ENCODE measurements at regions not wholly inside any gene's neighbourhood (a gene's known extent, or its start where the extent isn't known, plus 50 kb on each side); places are given as distances from the start of the nearest gene placed in this dataset.

- H3K36me3 ChIP-seq (ENCODE audit: control insufficient read depth, insufficient read depth, low read length) = no peaks in the 10 kb centered on the region
- Mint-ChIP-seq H3K4me1 (peaks cover 9% of the 10 kb centered on the region in 2 donors), H3K27ac (no peak overlapping the region), H3K4me3 (no peak overlapping the region), H3K36me3 (peaks cover 10% of the 10 kb centered on the region), H3K9me3 (peaks cover 2 to 3% of the 10 kb centered on the region in 2 donors), H3K27me3 (ENCODE audit: low read depth in 2 of 2) (no peaks in the 10 kb centered on the region)
- no peak for DNase-seq
- intact Hi-C loops (cut with micrococcal nuclease) = no loop called here
- TF ChIP-seq CTCF (IDR thresholded peaks at IDR 0.05) = no peak
- H3K9me3 ChIP-seq (ENCODE audit: control insufficient read depth, insufficient read depth, low read length) = no peaks in the 10 kb centered on the region
- peaks cover 3% of the 10 kb centered on the region for H3K4me1 ChIP-seq (ENCODE audit: control insufficient read depth, insufficient read depth, low read length)
- H3K27ac ChIP-seq (ENCODE audit: low read length) = no peak overlapping the region
- no peak for ATAC-seq
- no peaks in the 10 kb centered on the region for H3K27me3 ChIP-seq (ENCODE audit: control insufficient read depth, insufficient read depth, low read length)
- H3K4me3 ChIP-seq (ENCODE audit: low read length) = no peak overlapping the region
- WGBS (ENCODE audit: insufficient coverage) = 92% methylated on average over 7 of the region's 7 CpGs
These were observed 107.3 kb downstream of the TOMM20 start for GRCh38 chr1:235021321-235021720.

- 96% methylated on average over 4 of the region's 4 CpGs for WGBS (ENCODE audit: insufficient coverage)
- no peak overlapping the region for H3K27ac Mint-ChIP-seq
These were observed 108.7 kb downstream of the TOMM20 start for GRCh38 chr1:235019961-235020360.

GRCh38 chr1:235019471-235019870, 109.2 kb downstream of the TOMM20 start:
- no peak for ATAC-seq
- Mint-ChIP-seq H3K9me3 (peaks cover 2 to 3% of the 10 kb centered on the region in 2 donors), H3K27me3 (ENCODE audit: low read depth in 2 of 2) (no peaks in the 10 kb centered on the region), H3K4me3 (no peak overlapping the region), H3K4me1 (peaks cover 14 to 24% of the 10 kb centered on the region in 2 donors), H3K36me3 (peaks cover 10% of the 10 kb centered on the region), H3K27ac (no peak overlapping the region)
- 100% methylated on average over 3 of the region's 3 CpGs for WGBS (ENCODE audit: insufficient coverage)
- Histone ChIP-seq H3K27me3 (ENCODE audit: control insufficient read depth, insufficient read depth, low read length) (no peaks in the 10 kb centered on the region), H3K4me1 (ENCODE audit: control insufficient read depth, insufficient read depth, low read length) (peaks cover 3% of the 10 kb centered on the region), H3K36me3 (ENCODE audit: control insufficient read depth, insufficient read depth, low read length) (no peaks in the 10 kb centered on the region), H3K4me3 (ENCODE audit: low read length) (no peak overlapping the region), H3K27ac (ENCODE audit: low read length) (no peak overlapping the region), H3K9me3 (ENCODE audit: control insufficient read depth, insufficient read depth, low read length) (no peaks in the 10 kb centered on the region)
- no peak for TF ChIP-seq CTCF (IDR thresholded peaks at IDR 0.05)
- no peak for DNase-seq
- intact Hi-C loops (cut with micrococcal nuclease) = no loop called here

More at GRCh38 chr1:235019961-235020360, 108.7 kb downstream of the TOMM20 start:
- H3K4me1 ChIP-seq (ENCODE audit: control insufficient read depth, insufficient read depth, low read length) = peaks cover 3% of the 10 kb centered on the region
- Mint-ChIP-seq H3K27me3 (ENCODE audit: low read depth in 2 of 2) (no peaks in the 10 kb centered on the region), H3K36me3 (peaks cover 10% of the 10 kb centered on the region), H3K4me3 (no peak overlapping the region), H3K9me3 (peaks cover 2 to 3% of the 10 kb centered on the region in 2 donors), H3K4me1 (peaks cover 14 to 20% of the 10 kb centered on the region in 2 donors)
- no peak for ATAC-seq
- no peaks in the 10 kb centered on the region for H3K27me3 ChIP-seq (ENCODE audit: control insufficient read depth, insufficient read depth, low read length)
- no peak for DNase-seq
- H3K4me3 ChIP-seq (ENCODE audit: low read length) = no peak overlapping the region
- no peaks in the 10 kb centered on the region for H3K36me3 ChIP-seq (ENCODE audit: control insufficient read depth, insufficient read depth, low read length)
- intact Hi-C loops (cut with micrococcal nuclease) = no loop called here
- TF ChIP-seq CTCF (IDR thresholded peaks at IDR 0.05) = no peak
- H3K9me3 ChIP-seq (ENCODE audit: control insufficient read depth, insufficient read depth, low read length) = no peaks in the 10 kb centered on the region
- H3K27ac ChIP-seq (ENCODE audit: low read length) = no peak overlapping the region

GRCh38 chr1:235018720-235019444, 109.8 kb downstream of the TOMM20 start:
- Histone ChIP-seq H3K36me3 (ENCODE audit: control insufficient read depth, insufficient read depth, low read length) (no peaks in the 10 kb centered on the region), H3K4me3 (ENCODE audit: low read length) (no peak overlapping the region), H3K9me3 (ENCODE audit: control insufficient read depth, insufficient read depth, low read length) (no peaks in the 10 kb centered on the region), H3K4me1 (ENCODE audit: control insufficient read depth, insufficient read depth, low read length) (peaks cover 3% of the 10 kb centered on the region), H3K27me3 (ENCODE audit: control insufficient read depth, insufficient read depth, low read length) (no peaks in the 10 kb centered on the region), H3K27ac (ENCODE audit: low read length) (no peak overlapping the region)
- DNase-seq = no peak
- no peak for ATAC-seq
- H3K27ac Mint-ChIP-seq = no peak overlapping the region
- no peak for TF ChIP-seq CTCF (IDR thresholded peaks at IDR 0.05)
- no peak overlapping the region for H3K4me3 Mint-ChIP-seq
- H3K27me3 Mint-ChIP-seq (ENCODE audit: low read depth in 2 of 2) = no peaks in the 10 kb centered on the region
- intact Hi-C loops (cut with micrococcal nuclease) = no loop called here
- peaks cover 14 to 24% of the 10 kb centered on the region in 2 donors for H3K4me1 Mint-ChIP-seq
- peaks cover 2 to 3% of the 10 kb centered on the region in 2 donors for H3K9me3 Mint-ChIP-seq
- H3K36me3 Mint-ChIP-seq = peaks cover 10% of the 10 kb centered on the region
- 77% methylated on average over 2 of the region's 3 CpGs for WGBS (ENCODE audit: insufficient coverage)
